Inflammatory macrophage (primary cell): ENCODE measurements at regions not wholly inside any gene's neighbourhood (a gene's known extent, or its start where the extent isn't known, plus 50 kb on each side); places are given as distances from the start of the nearest gene placed in this dataset.

Source experiments
- DNase-seq, 2 donors: peaks; one replicate each; pipeline ENCODE4 v3.0.0-alpha.2; 2020 to 2022

- no peak for DNase-seq
Measured at GRCh38 chr13:107088061-107088460, 520.1 kb upstream of the ARGLU1 start.

- DNase-seq, result no peak
Measured at GRCh38 chr13:107079423-107080049, 511.6 kb upstream of the ARGLU1 start.

GRCh38 chr13:107078229-107078765 is 510.4 kb upstream of the ARGLU1 start:
- no peak for DNase-seq

GRCh38 chr13:107076801-107077200 is 508.9 kb upstream of the ARGLU1 start:
- no peak for DNase-seq

GRCh38 chr13:107075576-107075975 is 507.6 kb upstream of the ARGLU1 start:
- no peak for DNase-seq

GRCh38 chr13:107070792-107071191 is 502.9 kb upstream of the ARGLU1 start:
- no peak for DNase-seq

- DNase-seq, result no peak
Measured at GRCh38 chr13:107069108-107069776, 501.3 kb upstream of the ARGLU1 start.

- no peak for DNase-seq
Measured at GRCh38 chr13:107067381-107067780, 499.4 kb upstream of the ARGLU1 start.

- no peak for DNase-seq
Measured at GRCh38 chr13:107066355-107066754, 498.4 kb upstream of the ARGLU1 start.

GRCh38 chr13:107065036-107065435 is 497.1 kb upstream of the ARGLU1 start:
- DNase-seq, result no peak

GRCh38 chr13:107057028-107057631 is 489.2 kb upstream of the ARGLU1 start:
- no peak for DNase-seq

- no peak for DNase-seq
Measured at GRCh38 chr13:107043021-107043956, 475.4 kb upstream of the ARGLU1 start.

- DNase-seq, result no peak
Measured at GRCh38 chr13:107035778-107036177, 467.8 kb upstream of the ARGLU1 start.

- DNase-seq, result no peak
Measured at GRCh38 chr13:107035186-107035585, 467.2 kb upstream of the ARGLU1 start.

GRCh38 chr13:107034236-107034872 is 466.4 kb upstream of the ARGLU1 start:
- no peak for DNase-seq

GRCh38 chr13:107031716-107032115 is 463.8 kb upstream of the ARGLU1 start:
- no peak for DNase-seq

GRCh38 chr13:107028751-107029150 is 460.8 kb upstream of the ARGLU1 start:
- DNase-seq, result no peak

GRCh38 chr13:107025991-107026390 is 458.1 kb upstream of the ARGLU1 start:
- no peak for DNase-seq

GRCh38 chr13:107023335-107023734 is 455.4 kb upstream of the ARGLU1 start:
- no peak for DNase-seq

GRCh38 chr13:107020393-107020792 is 452.5 kb upstream of the ARGLU1 start:
- no peak for DNase-seq

GRCh38 chr13:107018285-107018684 is 450.3 kb upstream of the ARGLU1 start:
- DNase-seq, result no peak

- no peak for DNase-seq
Measured at GRCh38 chr13:107006661-107007060, 438.7 kb upstream of the ARGLU1 start.
